IPS-NIHi11 (cell line): ENCODE measurements at regions not wholly inside any gene's neighbourhood (a gene's known extent, or its start where the extent isn't known, plus 50 kb on each side); places are given as distances from the start of the nearest gene placed in this dataset.
A peak's percentile ranks its signal among the peaks of the same experiment; 100 is the strongest.
"Not testable (repeated sequence)": the region's sequence is repeated elsewhere in the genome, so short reads cannot be mapped to it uniquely, and the experiment has no call there.

Experiments used
- DNase-seq: peaks from one replicate; pipeline ENCODE4 v3.0.0; 2012; ENCODE audit warnings: mixed read lengths, low spot score

- DNase-seq = no peak
These were observed 421.5 kb upstream of the SEL1L start for GRCh38 chr14:81955123-81955522.

- DNase-seq = no peak
These were observed 427.1 kb upstream of the SEL1L start for GRCh38 chr14:81960781-81961180.

- DNase-seq = no peak
These were observed 430.2 kb upstream of the SEL1L start for GRCh38 chr14:81963846-81964245.

- DNase-seq = no peak
These were observed 436.7 kb upstream of the SEL1L start for GRCh38 chr14:81970307-81970706.

- DNase-seq = no peak
These were observed 438.3 kb upstream of the SEL1L start for GRCh38 chr14:81971911-81972310.

- DNase-seq = no peak
These were observed 438.9 kb upstream of the SEL1L start for GRCh38 chr14:81972601-81973000.

GRCh38 chr14:81974543-81974942 is 440.9 kb upstream of the SEL1L start:
- no peak for DNase-seq

GRCh38 chr14:81980601-81981306 is 447.1 kb upstream of the SEL1L start:
- no peak for DNase-seq

- no peak for DNase-seq
These were observed 447.6 kb upstream of the SEL1L start for GRCh38 chr14:81981307-81981675.

- no peak for DNase-seq
These were observed 448.4 kb upstream of the SEL1L start for GRCh38 chr14:81982046-81982445.

- DNase-seq = no peak
These were observed 452.4 kb upstream of the SEL1L start for GRCh38 chr14:81986005-81986404.

- DNase-seq = no peak
These were observed 455.6 kb upstream of the SEL1L start for GRCh38 chr14:81989211-81989610.

GRCh38 chr14:81990312-81990761 is 456.7 kb upstream of the SEL1L start:
- DNase-seq = peak; percentile 52

GRCh38 chr14:81991998-81992397 is 458.3 kb upstream of the SEL1L start:
- DNase-seq = no peak

GRCh38 chr14:81993432-81993831 is 459.8 kb upstream of the SEL1L start:
- DNase-seq = no peak

- no peak for DNase-seq
These were observed 469.8 kb upstream of the SEL1L start for GRCh38 chr14:82003426-82003825.

GRCh38 chr14:82009076-82009475 is 475.4 kb upstream of the SEL1L start:
- peak; percentile 12 for DNase-seq

- no peak for DNase-seq
These were observed 476.3 kb upstream of the SEL1L start for GRCh38 chr14:82009993-82010392.

- DNase-seq = no peak
These were observed 477.8 kb upstream of the SEL1L start for GRCh38 chr14:82011460-82011859.

- DNase-seq = no peak
These were observed 495.4 kb upstream of the SEL1L start for GRCh38 chr14:82029038-82029437.

- no peak for DNase-seq
These were observed 501.7 kb upstream of the SEL1L start for GRCh38 chr14:82035397-82035796.

- DNase-seq = not testable (repeated sequence)
These were observed 504.4 kb upstream of the SEL1L start for GRCh38 chr14:82038066-82038465.

- no peak for DNase-seq
These were observed 511.7 kb upstream of the SEL1L start for GRCh38 chr14:82045339-82045738.

- no peak for DNase-seq
These were observed 513.0 kb upstream of the SEL1L start for GRCh38 chr14:82046512-82047226.
